HUDEP-2 (cell line): ENCODE measurements at regions not wholly inside any gene's neighbourhood (a gene's known extent, or its start where the extent isn't known, plus 50 kb on each side); places are given as distances from the start of the nearest gene placed in this dataset.

Experiments
- DNase-seq, 76 experiments: peaks; one replicate each; lab custom pipeline; 2025; ENCODE audit not compliant: unreplicated experiment in 76 of 76; lab: John Stamatoyannopoulos, UW

DNA sequence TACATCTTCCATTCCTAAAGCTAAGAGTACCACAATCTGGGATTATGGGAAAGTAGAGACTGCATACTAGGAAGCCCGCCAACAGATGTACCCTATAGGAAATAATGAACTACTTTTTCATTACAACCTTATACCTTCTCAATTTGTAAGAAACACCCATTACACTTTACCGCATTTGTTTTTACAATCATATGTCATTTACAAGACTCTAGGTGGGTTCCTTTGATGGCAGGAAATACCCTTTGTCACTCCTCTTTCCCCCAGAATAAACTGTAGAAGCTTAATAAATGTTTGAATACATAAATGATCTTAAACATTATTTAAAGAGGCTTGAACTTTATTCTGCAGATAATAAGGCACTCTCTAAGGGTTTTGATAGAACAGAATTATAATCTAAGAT is 150.1 kb upstream of the TGFBR2 start:
- DNase-seq: no peak

DNA sequence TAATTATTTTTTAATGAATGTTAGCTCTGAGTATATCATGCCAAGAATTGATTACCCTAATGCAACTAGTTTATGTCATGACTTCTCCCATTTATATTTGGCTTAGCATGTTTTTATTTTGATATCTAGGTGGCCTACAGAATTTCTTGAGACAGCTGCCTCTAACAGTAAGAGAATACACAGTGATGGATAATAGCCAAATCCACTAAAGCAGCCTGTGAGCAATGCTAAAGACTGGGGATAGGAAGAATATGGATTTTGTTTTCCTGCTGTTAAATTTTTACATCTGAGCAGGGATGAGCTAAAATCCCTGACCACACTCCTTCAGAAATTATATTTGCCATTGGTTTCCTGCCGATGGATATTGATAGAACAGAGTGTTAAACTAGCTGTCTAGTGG is 149.3 kb upstream of the TGFBR2 start:
- no peak for DNase-seq

DNA sequence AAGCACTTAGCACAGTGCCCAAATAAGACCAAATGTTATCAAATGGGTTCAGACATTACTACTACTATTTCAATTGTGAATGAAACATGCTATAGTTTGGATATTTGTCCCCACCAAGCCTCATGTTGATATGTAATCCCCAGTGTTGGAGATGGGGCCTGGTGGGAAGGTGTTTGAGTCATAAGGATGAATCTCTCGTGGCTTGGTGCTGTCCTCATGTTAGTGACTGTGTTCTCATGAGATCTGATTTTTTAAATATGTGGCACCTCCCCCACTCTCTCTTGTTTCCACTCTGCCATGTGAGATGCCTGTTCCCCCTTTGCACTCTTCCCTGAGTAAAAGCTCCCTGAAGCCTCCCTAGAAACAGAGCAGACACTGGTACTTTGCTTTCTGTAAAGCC is 148.7 kb upstream of the TGFBR2 start:
- no peak for DNase-seq

- DNase-seq: no peak
Measured at GRCh38 chr3:30458376-30459171, 147.8 kb upstream of the TGFBR2 start.

- no peak for DNase-seq
Measured at GRCh38 chr3:30461311-30461710, 145.1 kb upstream of the TGFBR2 start.

GRCh38 chr3:30462721-30463470 is 143.5 kb upstream of the TGFBR2 start:
- no peak for DNase-seq

- DNase-seq: no peak
Measured at GRCh38 chr3:30464381-30464780, 142.0 kb upstream of the TGFBR2 start.

DNA sequence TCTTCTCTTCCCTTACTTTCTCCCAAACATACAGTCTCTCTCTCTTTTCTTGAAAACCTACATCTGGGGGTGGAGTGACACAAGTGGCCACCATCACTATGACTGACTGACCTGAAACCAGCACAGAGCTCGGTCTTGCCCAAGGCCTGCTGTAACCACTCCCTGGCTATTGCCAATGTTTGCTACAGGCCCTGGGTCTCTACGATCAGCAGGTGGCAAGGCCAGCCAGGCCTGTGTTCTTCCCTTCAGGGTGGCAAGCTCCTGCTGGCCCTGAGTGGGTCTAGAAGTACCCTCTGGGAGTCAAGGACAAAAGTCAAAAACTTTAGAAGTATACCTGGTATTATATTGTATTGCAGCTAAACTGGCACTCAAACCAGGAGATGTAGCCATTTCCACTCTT is 140.9 kb upstream of the TGFBR2 start:
- DNase-seq: no peak

DNA sequence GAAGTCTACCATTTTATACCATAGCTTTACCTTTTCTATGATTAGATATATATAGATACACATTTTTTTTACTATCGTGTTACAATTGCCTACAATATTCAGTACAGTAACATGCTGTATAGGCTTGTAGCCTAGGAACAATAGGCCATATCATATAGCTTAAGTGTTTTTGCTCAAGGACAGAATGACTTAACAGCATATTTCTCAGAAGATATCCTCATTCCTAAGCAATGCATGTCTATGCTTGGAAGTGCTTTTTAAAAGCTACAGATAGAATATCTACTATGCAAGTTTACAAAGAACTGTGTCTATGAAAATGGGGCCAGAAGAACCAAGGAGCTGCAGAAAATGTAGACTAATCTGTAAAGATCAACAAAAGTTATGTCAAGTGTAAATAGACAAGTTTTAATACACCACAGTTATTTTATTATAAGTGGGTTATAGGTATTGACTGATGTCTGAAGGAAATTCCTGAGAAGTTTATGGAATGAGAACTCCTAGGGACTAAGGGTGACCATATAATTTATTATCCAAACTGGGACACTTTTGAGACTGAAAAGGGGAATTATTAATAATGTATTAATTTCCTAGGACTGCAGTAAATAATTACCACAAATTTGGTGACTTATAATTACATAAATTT is 138.7 kb upstream of the TGFBR2 start:
- DNase-seq: no peak

- no peak for DNase-seq
Measured at GRCh38 chr3:30469133-30469532, 137.3 kb upstream of the TGFBR2 start.

DNA sequence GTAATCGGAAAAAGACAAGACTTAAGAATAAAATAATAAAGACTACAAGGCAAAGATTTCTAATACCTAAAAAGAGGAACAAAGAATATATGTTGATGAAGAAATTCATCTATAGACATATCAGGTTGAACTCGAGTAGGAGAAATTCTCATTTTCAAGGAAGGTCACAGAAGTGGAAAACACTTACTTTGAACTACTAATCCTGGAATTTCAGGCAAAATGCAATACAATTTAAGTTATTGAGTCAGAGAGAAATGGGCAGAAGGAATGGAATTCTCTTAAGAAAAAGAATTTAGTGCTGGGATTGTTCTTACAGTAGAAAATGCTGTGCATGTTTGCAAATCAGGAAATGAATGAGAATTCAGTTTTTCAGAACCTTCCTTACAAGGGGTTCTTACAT is 135.9 kb upstream of the TGFBR2 start:
- no peak for DNase-seq

DNA sequence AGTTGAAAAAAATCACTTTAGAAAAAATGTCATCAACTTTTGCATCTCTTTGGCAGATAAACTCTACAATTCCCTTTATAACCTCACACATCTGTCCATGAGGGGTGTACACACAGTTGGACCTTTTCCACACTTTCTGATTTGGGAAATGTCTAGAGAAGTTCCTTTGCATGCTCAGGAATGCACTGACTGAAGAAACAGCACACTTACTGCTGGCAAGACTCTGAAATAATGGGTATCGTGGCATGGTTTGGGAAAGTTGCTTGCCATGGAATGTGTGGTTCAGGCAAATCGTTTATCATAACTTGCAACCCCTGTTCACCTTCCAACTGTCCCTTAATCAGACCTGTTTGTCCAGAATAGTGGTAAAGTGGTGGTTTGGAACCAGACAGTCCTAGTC is 135.3 kb upstream of the TGFBR2 start:
- DNase-seq: no peak

- DNase-seq: no peak
Measured at GRCh38 chr3:30471796-30472489, 134.5 kb upstream of the TGFBR2 start.

- DNase-seq: no peak
Measured at GRCh38 chr3:30473374-30474051, 132.9 kb upstream of the TGFBR2 start.

- no peak for DNase-seq
Measured at GRCh38 chr3:30474371-30474770, 132.0 kb upstream of the TGFBR2 start.

- DNase-seq: no peak
Measured at GRCh38 chr3:30475038-30475808, 131.2 kb upstream of the TGFBR2 start.

DNA sequence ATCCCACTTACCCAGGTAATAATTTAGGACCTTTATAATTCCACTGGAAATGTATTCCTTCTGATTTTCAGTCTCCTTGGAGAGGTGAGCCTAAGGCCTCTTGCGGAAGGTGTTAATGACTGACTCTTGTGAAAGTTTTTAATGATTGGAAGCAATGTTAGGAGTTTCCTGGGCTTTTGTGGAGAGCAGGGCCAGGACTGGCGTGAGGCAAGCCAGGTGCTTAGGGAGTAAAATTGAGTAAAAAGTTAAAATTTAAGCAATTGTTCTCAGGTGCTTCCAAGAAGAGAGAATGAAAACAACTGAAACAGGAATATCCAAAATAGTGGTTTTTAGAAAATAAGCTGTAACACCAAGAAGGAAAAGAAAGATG is 130.6 kb upstream of the TGFBR2 start:
- DNase-seq: no peak

- DNase-seq: no peak
Measured at GRCh38 chr3:30476368-30477084, 129.9 kb upstream of the TGFBR2 start.
